H1 (cell line): ENCODE measurements at regions not wholly inside any gene's neighbourhood (a gene's known extent, or its start where the extent isn't known, plus 50 kb on each side); places are given as distances from the start of the nearest gene placed in this dataset.

Source experiments
- CTCF ChIA-PET: fragments of 300-600 bp; sonication (Branson Sonifier 250); formaldehyde crosslinking; loops from one replicate; lab custom pipeline; 2021; ENCODE audit not compliant: partially characterized antibody; lab: Charles Lee
- POLR2A ChIA-PET: fragments of 300-600 bp; sonication (Branson Sonifier 250); formaldehyde crosslinking; loops from one replicate; lab custom pipeline; 2021; ENCODE audit warnings: inconsistent platforms; ENCODE audit not compliant: partially characterized antibody; lab: Charles Lee
- DNase-seq, 2 experiments: peaks; one replicate each; pipeline versions ENCODE4 v3.0.0 to v3.0.0-alpha.2; 2010 to 2022; ENCODE audit warnings: low spot score in 2 of 2, low read depth in 1 of 2, mixed read lengths in 1 of 2
- FAIRE-seq: peaks from 2 replicates; lab custom pipeline; 2011; peaks lifted over from hg19 to GRCh38; lab: Jason Lieb, UNC
- H2AFZ ChIP-seq: 2 replicates; pipeline ENCODE4 v1.8.1; 2012; ENCODE audit warnings: low read length, inconsistent platforms
- H2AK5ac ChIP-seq: 2 replicates; pipeline ENCODE4 v1.6.1; 2013; ENCODE audit warnings: low read depth, low read length
- H2BK120ac ChIP-seq: replicated peaks from 2 replicates; pipeline ENCODE3; 2013; ENCODE audit warnings: low read depth, low read length, inconsistent platforms
- H2BK12ac ChIP-seq: 2 replicates; pipeline ENCODE4 v1.6.1; 2013; ENCODE audit warnings: low read depth, low read length
- H2BK15ac ChIP-seq: 2 replicates; pipeline ENCODE4 v1.6.1; 2013; ENCODE audit warnings: low read length
- H2BK20ac ChIP-seq: 2 replicates; pipeline ENCODE4 v1.6.1; 2013; ENCODE audit warnings: low read length
- H2BK5ac ChIP-seq: 2 replicates; pipeline ENCODE4 v1.6.1; 2013; ENCODE audit warnings: low read depth, low read length
- H3K14ac ChIP-seq: 2 replicates; pipeline ENCODE4 v1.6.1; 2013; ENCODE audit warnings: inconsistent platforms; ENCODE audit not compliant: insufficient read length
- H3K18ac ChIP-seq: 2 replicates; pipeline ENCODE4 v1.6.1; 2013; ENCODE audit warnings: low read length; ENCODE audit errors: extremely low read depth
- H3K23ac ChIP-seq: 2 replicates; pipeline ENCODE4 v1.6.1; 2013; ENCODE audit warnings: inconsistent platforms; ENCODE audit not compliant: insufficient read length
- H3K23me2 ChIP-seq: 2 replicates; pipeline ENCODE4 v1.6.1; 2013; ENCODE audit warnings: low read depth, low read length
- H3K27ac ChIP-seq: 2 replicates; pipeline ENCODE4 v1.6.1; 2011; ENCODE audit warnings: low read depth, low read length, inconsistent platforms
- H3K27me3 ChIP-seq, 4 experiments: replicated peaks in 1 of 4; 1 replicate in 1 of 4; 2 replicates in 3 of 4; pipeline versions ENCODE4 v1.6.1 to v1.8.1; 2011 to 2013; ENCODE audit warnings: low read length in 3 of 4, mild to moderate bottlenecking in 3 of 4, inconsistent platforms in 2 of 4, mixed read lengths in 2 of 4, moderate library complexity in 1 of 4; ENCODE audit not compliant: control insufficient read depth in 3 of 4, insufficient read depth in 3 of 4; ENCODE audit errors: extremely low read depth in 1 of 4
- H3K36me3 ChIP-seq, 4 experiments: 2 replicates each; pipeline versions ENCODE4 v1.6.1 to v1.8.1; 2011 to 2013; ENCODE audit warnings: mild to moderate bottlenecking in 4 of 4, low read length in 3 of 4, moderate library complexity in 2 of 4, control low read depth in 1 of 4, inconsistent platforms in 1 of 4; ENCODE audit not compliant: insufficient read depth in 4 of 4, control insufficient read depth in 2 of 4
- H3K4ac ChIP-seq: replicated peaks from 2 replicates; pipeline ENCODE3; 2013; ENCODE audit warnings: low read length, low read depth, mixed read lengths, inconsistent platforms; ENCODE audit not compliant: insufficient read length
- H3K4me1 ChIP-seq, 4 experiments: replicated peaks in 1 of 4; 1 replicate in 1 of 4; 2 replicates in 3 of 4; pipeline versions ENCODE4 v1.6.1 to v1.8.1; 2011 to 2013; ENCODE audit warnings: low read length in 3 of 4, inconsistent platforms in 2 of 4, mixed read lengths in 1 of 4; ENCODE audit not compliant: insufficient read depth in 4 of 4, control insufficient read depth in 3 of 4
- H3K4me2 ChIP-seq, 2 experiments: 2 replicates each; pipeline versions ENCODE4 v1.6.1 to v1.8.1; 2011 to 2013; ENCODE audit warnings: low read depth in 2 of 2, low read length in 2 of 2, control low read depth in 1 of 2, inconsistent platforms in 1 of 2, mild to moderate bottlenecking in 1 of 2; ENCODE audit not compliant: insufficient read depth in 1 of 2
- H3K4me3 ChIP-seq, 4 experiments: fragments of 200-600, 300-600 bp in 1 of 4; sonication (generic), shearing (Covaris generic), sonication (Bioruptor Twin) in 1 of 4; 2 replicates each; pipeline versions ENCODE4 v1.5.1 to v1.8.1; 2011 to 2016; ENCODE audit warnings: low read length in 4 of 4, low read depth in 3 of 4, control low read depth in 2 of 4, inconsistent platforms in 2 of 4, mild to moderate bottlenecking in 2 of 4, mixed read lengths in 1 of 4, moderate library complexity in 1 of 4; ENCODE audit not compliant: insufficient read depth in 2 of 4; ENCODE audit errors: extremely low read depth in 1 of 4
- H3K56ac ChIP-seq: replicated peaks from 2 replicates; pipeline ENCODE3; 2013; ENCODE audit warnings: low read depth, mild to moderate bottlenecking, mixed read lengths, low read length, inconsistent platforms; ENCODE audit not compliant: insufficient read length
- H3K79me1 ChIP-seq: 2 replicates; pipeline ENCODE4 v1.6.1; 2013; ENCODE audit warnings: low read depth, low read length, control low read depth
- H3K79me2 ChIP-seq, 2 experiments: 2 replicates each; pipeline versions ENCODE4 v1.6.1 to v1.8.1; 2012 to 2013; ENCODE audit warnings: low read length in 2 of 2, mild to moderate bottlenecking in 2 of 2, inconsistent platforms in 1 of 2; ENCODE audit not compliant: insufficient read depth in 2 of 2, control insufficient read depth in 1 of 2
- H3K9ac ChIP-seq, 4 experiments: replicated peaks in 1 of 4; 1 replicate in 1 of 4; 2 replicates in 3 of 4; pipeline versions ENCODE4 v1.6.1 to v1.8.1; 2011 to 2013; ENCODE audit warnings: low read depth in 3 of 4, low read length in 3 of 4, control low read depth in 2 of 4, mild to moderate bottlenecking in 2 of 4, moderate library complexity in 2 of 4, inconsistent platforms in 1 of 4; ENCODE audit errors: extremely low read depth in 1 of 4
- H3K9me3 ChIP-seq, 2 experiments: 2 replicates each; pipeline versions ENCODE4 v1.6.1 to v1.8.1; 2012 to 2013; ENCODE audit warnings: mild to moderate bottlenecking in 2 of 2, moderate library complexity in 2 of 2, control low read depth in 1 of 2, inconsistent platforms in 1 of 2, low read depth in 1 of 2, low read length in 1 of 2, mixed read lengths in 1 of 2; ENCODE audit not compliant: insufficient read depth in 2 of 2
- H4K20me1 ChIP-seq, 2 experiments: replicated peaks in 1 of 2; 2 replicates each; pipeline versions ENCODE3 to v1.8.1; 2011 to 2013; ENCODE audit warnings: inconsistent platforms in 2 of 2, low read length in 2 of 2, mild to moderate bottlenecking in 1 of 2; ENCODE audit not compliant: insufficient read depth in 2 of 2, control insufficient read depth in 1 of 2
- H4K5ac ChIP-seq: 2 replicates; pipeline ENCODE4 v1.6.1; 2013; ENCODE audit warnings: low read length, low read depth, mixed read lengths, inconsistent platforms; ENCODE audit not compliant: insufficient read length
- H4K8ac ChIP-seq: 2 replicates; pipeline ENCODE4 v1.8.0; 2013; ENCODE audit warnings: mild to moderate bottlenecking, moderate library complexity, low read length, inconsistent platforms; ENCODE audit not compliant: insufficient read depth; ENCODE audit errors: extremely low read depth
- H4K91ac ChIP-seq: replicated peaks from 2 replicates; pipeline ENCODE3; 2013; ENCODE audit warnings: low read length, mixed read lengths, inconsistent platforms; ENCODE audit not compliant: insufficient read length
- CBX5 ChIP-seq: fragments of 300-800, 300-1000 bp; sonication (generic); IDR thresholded peaks from 2 replicates; pipeline ENCODE4 v1.7.1; 2016; ENCODE audit warnings: antibody characterized with exemption, low read length, low read depth
- CBX8 ChIP-seq: fragments of 300-800, 300-1000 bp; sonication (generic); IDR thresholded peaks from 2 replicates; pipeline ENCODE4 v1.7.1; 2016; ENCODE audit warnings: low read depth, low read length, borderline replicate concordance
- EP300 ChIP-seq, 2 experiments: IDR thresholded peaks; 1 replicate in 1 of 2; 2 replicates in 1 of 2; pipeline ENCODE4 v1.6.1; 2011 to 2012; ENCODE audit warnings: low read depth in 2 of 2, low read length in 2 of 2, mild to moderate bottlenecking in 2 of 2, borderline replicate concordance in 1 of 2, inconsistent platforms in 1 of 2, moderate library complexity in 1 of 2
- JUN ChIP-seq: IDR thresholded peaks from 2 replicates; pipeline ENCODE4 v1.6.1; 2011; ENCODE audit warnings: low read depth, mild to moderate bottlenecking, improper control_type of control experiment, low read length
- NRF1 ChIP-seq: IDR thresholded peaks from 2 replicates; pipeline ENCODE4 v1.6.1; 2011; ENCODE audit warnings: mild to moderate bottlenecking, low read depth, low read length, improper control_type of control experiment
- POLR2AphosphoS5 ChIP-seq: IDR thresholded peaks from 2 replicates; pipeline ENCODE4 v1.6.1; 2011; ENCODE audit warnings: low read depth, low read length
- RAD21 ChIP-seq, 2 experiments: IDR thresholded peaks in 1 of 2; conservative IDR thresholded peaks in 1 of 2; 2 replicates each; pipeline ENCODE4 v1.6.1; 2011; ENCODE audit warnings: low read depth in 2 of 2, low read length in 2 of 2, improper control_type of control experiment in 1 of 2, inconsistent platforms in 1 of 2, mild to moderate bottlenecking in 1 of 2, moderate library complexity in 1 of 2
- RFX5 ChIP-seq: IDR thresholded peaks from 2 replicates; pipeline ENCODE4 v1.6.1; 2011; ENCODE audit warnings: low read depth, low read length, improper control_type of control experiment, borderline replicate concordance
- SIX5 ChIP-seq: IDR thresholded peaks from 2 replicates; pipeline ENCODE4 v1.6.1; 2011; ENCODE audit warnings: mild to moderate bottlenecking, low read depth, low read length
- SP1 ChIP-seq: IDR thresholded peaks from 2 replicates; pipeline ENCODE4 v1.6.1; 2011; ENCODE audit warnings: low read depth, low read length
- TCF12 ChIP-seq: IDR thresholded peaks from 2 replicates; pipeline ENCODE4 v1.6.1; 2011; ENCODE audit warnings: low read depth, mild to moderate bottlenecking, low read length
- WGBS, 2 experiments: shearing (Covaris generic) in 1 of 2; methylation state at CpG; one replicate each; pipeline versions ENCODE4 v1.1.6 to v1.1.7; 2013 to 2015; ENCODE audit warnings: low lambda C conversion rate in 2 of 2, mixed read lengths in 2 of 2, inconsistent platforms in 1 of 2, low coverage in 1 of 2, missing lambda C conversion rate in 1 of 2; ENCODE audit not compliant: insufficient replicate concordance in 2 of 2, insufficient coverage in 1 of 2, insufficient read length in 1 of 2; ENCODE audit errors: extremely low coverage in 1 of 2, missing lambda C conversion rate in 1 of 2; 5-methylcytosine and 5-hydroxymethylcytosine counted together
- TF ChIP-seq, protein P1 (sequence below): IDR thresholded peaks from 2 replicates; pipeline ENCODE4 v1.6.1; 2012; ENCODE audit warnings: low read length, inconsistent platforms
- TF ChIP-seq, protein P2 (sequence below): IDR thresholded peaks from 2 replicates; pipeline ENCODE4 v1.6.1; 2012; ENCODE audit warnings: inconsistent platforms

DNA sequence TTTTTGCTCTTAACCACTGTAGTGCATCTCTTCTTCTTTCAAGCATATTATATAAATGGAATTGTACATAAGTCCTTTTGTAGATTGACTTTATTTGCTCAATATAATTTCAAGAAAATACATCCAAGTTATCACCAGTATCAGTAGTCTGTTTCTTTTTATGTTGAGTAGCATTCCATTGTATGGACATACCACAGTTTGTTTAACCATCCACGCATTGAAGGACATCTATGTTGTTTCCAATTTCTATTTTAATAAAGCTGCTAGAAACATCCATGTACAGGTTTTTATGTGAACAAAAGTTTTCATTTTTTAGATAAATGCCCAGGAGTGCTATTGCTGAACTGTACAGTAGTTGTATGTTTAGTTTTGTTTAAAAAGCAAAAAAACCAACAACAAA, 387.5 kb upstream of the SOX11 start:
- H3K79me1 ChIP-seq, result no peaks in the 10 kb centered on the region
- ChIA-PET CTCF (interaction anchor here (1.1 kb wide), 1 partner anchor 10 kb away, joined by 3 read pairs; no protein-coding TSS in a partner anchor), POLR2A (no interaction called here)
- no peak overlapping the region for H3K9ac ChIP-seq
- no peak overlapping the region for H3K4me2 ChIP-seq
- no peak overlapping the region for H2BK15ac ChIP-seq
- H3K23ac ChIP-seq, result no peak overlapping the region
- H3K4me3 ChIP-seq, result no peak overlapping the region
- H3K36me3 ChIP-seq, result no peaks in the 10 kb centered on the region
- H2BK20ac ChIP-seq, result no peak overlapping the region
- H2AK5ac ChIP-seq, result no peak overlapping the region
- FAIRE-seq (no peak), DNase-seq (no peak)
- H3K18ac ChIP-seq, result no peak overlapping the region
- no peaks in the 10 kb centered on the region for H3K23me2 ChIP-seq
- H2BK12ac ChIP-seq, result no peak overlapping the region
- H3K14ac ChIP-seq, result no peak overlapping the region
- H2BK120ac ChIP-seq, result no peak overlapping the region
- no peak overlapping the region for H2AFZ ChIP-seq
- no peak overlapping the region for H3K27ac ChIP-seq
- H4K5ac ChIP-seq, result no peak overlapping the region
- no peak overlapping the region for H3K56ac ChIP-seq
- H4K20me1 ChIP-seq, result no peaks in the 10 kb centered on the region
- H4K91ac ChIP-seq, result no peak overlapping the region
- H3K4ac ChIP-seq, result no peak overlapping the region
- no peak overlapping the region for H2BK5ac ChIP-seq
- H3K79me2 ChIP-seq, result no peaks in the 10 kb centered on the region
- H4K8ac ChIP-seq, result no peak overlapping the region
- H3K4me1 ChIP-seq, result no peaks in the 10 kb centered on the region
- WGBS, 2 experiments, result 96% methylated on average over 1 of the region's 1 CpG; no CpG with 5 or more reads in 1 of the 2 experiments
- H3K9me3 ChIP-seq, result no peaks in the 10 kb centered on the region
- H3K27me3 ChIP-seq, result no peaks in the 10 kb centered on the region; a peak in 1 of 7 replicates
- no peak for TF ChIP-seq RAD21 (IDR thresholded peaks at IDR 0.05 in 1 of 2, conservative IDR thresholded peaks at IDR 0.05 in 1 of 2; ENCODE audit: low read depth in 2 of 2, low read length in 2 of 2)
- TF ChIP-seq SP1, result no peak
- no peak for TF ChIP-seq CBX8
- TF ChIP-seq SIX5, result no peak
- no peak for TF ChIP-seq CBX5
- TF ChIP-seq EP300 (IDR thresholded peaks at IDR 0.05; ENCODE audit: borderline replicate concordance in 1 of 2, low read depth in 2 of 2, low read length in 2 of 2), result no peak
- TF ChIP-seq, protein P1, sequence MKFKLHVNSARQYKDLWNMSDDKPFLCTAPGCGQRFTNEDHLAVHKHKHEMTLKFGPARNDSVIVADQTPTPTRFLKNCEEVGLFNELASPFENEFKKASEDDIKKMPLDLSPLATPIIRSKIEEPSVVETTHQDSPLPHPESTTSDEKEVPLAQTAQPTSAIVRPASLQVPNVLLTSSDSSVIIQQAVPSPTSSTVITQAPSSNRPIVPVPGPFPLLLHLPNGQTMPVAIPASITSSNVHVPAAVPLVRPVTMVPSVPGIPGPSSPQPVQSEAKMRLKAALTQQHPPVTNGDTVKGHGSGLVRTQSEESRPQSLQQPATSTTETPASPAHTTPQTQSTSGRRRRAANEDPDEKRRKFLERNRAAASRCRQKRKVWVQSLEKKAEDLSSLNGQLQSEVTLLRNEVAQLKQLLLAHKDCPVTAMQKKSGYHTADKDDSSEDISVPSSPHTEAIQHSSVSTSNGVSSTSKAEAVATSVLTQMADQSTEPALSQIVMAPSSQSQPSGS, result no peak
- TF ChIP-seq POLR2AphosphoS5, result no peak
- TF ChIP-seq TCF12, result no peak
- TF ChIP-seq, protein P2, sequence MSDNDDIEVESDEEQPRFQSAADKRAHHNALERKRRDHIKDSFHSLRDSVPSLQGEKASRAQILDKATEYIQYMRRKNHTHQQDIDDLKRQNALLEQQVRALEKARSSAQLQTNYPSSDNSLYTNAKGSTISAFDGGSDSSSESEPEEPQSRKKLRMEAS, result no peak
- TF ChIP-seq NRF1, result no peak
- no peak for TF ChIP-seq RFX5
- no peak for TF ChIP-seq JUN
